GM12892 (cell line): ENCODE measurements at regions not wholly inside any gene's neighbourhood (a gene's known extent, or its start where the extent isn't known, plus 50 kb on each side); places are given as distances from the start of the nearest gene placed in this dataset.

Experiments
- POLR2A ChIP-seq: IDR thresholded peaks from 2 replicates; pipeline ENCODE4 v1.6.1; 2011; ENCODE audit warnings: low read depth, low read length, control low read depth
- POLR2AphosphoS5 ChIP-seq: IDR thresholded peaks from 2 replicates; pipeline ENCODE4 v1.6.1; 2011; ENCODE audit warnings: low read depth, low read length, control low read depth
- TAF1 ChIP-seq: IDR thresholded peaks from 2 replicates; pipeline ENCODE4 v1.6.1; 2011; ENCODE audit warnings: low read depth, mild to moderate bottlenecking, control low read depth, low read length, borderline replicate concordance

DNA sequence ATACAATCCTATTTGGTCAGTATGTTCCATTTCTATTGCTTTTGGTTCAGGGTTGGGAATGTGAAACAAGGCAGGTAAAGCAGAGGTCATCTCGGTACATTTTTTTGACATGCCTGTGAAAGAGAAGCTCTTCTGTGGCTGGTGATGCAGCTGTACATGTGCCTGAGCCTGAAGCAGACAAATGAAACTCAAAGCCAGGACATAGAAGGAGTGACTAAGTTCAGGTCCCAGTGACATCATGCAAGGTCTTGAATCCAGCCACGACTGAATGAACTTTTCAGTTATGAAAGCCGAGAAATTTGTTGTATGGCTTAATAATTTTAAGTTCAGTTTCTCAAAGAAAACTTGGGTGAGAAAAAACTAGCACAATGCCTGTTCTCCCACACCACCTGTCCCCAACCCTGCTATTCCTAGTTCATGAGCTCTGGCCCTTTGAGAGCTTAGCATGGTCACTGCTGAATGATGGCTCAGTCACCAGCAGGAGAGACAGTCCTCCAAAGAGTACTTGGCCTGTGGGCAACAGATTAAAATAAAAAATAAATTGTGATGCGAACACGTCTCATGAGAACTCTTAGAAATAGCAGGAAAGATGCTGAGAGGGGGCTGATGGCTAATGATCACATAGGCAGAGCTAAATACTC lies 600.2 kb upstream of the GRM7 start:
- TF ChIP-seq POLR2AphosphoS5 (no peak), POLR2A (no peak), TAF1 (no peak)
